ENCODE measurements at regions not wholly inside any gene's neighbourhood (a gene's known extent, or its start where the extent isn't known, plus 50 kb on each side); places are given as distances from the start of the nearest gene placed in this dataset.

GRCh38 chr11:128082574-128082973 is 504.8 kb downstream of the ETS1 start:
- Mint-ChIP-seq H3K27ac (ENCODE audit: unreplicated experiment) (no peak overlapping the region), H3K4me1 (ENCODE audit: low read depth, unreplicated experiment) (no peaks in the 10 kb centered on the region), H3K36me3 (ENCODE audit: low read depth, unreplicated experiment) (peaks cover 2% of the 10 kb centered on the region), H3K27me3 (ENCODE audit: low read depth, unreplicated experiment) (peaks cover 9% of the 10 kb centered on the region), H3K9me3 (ENCODE audit: unreplicated experiment) (peaks cover 4% of the 10 kb centered on the region), H3K4me3 (ENCODE audit: unreplicated experiment) (no peak overlapping the region)
- no peaks in the 10 kb centered on the region for H3K4me1 ChIP-seq (ENCODE audit: insufficient read depth, low read length)
- H3K36me3 ChIP-seq (ENCODE audit: insufficient read depth, low read length) = no peaks in the 10 kb centered on the region
- H3K27me3 ChIP-seq (ENCODE audit: insufficient read depth, low read length) = no peaks in the 10 kb centered on the region
- DNase-seq (ENCODE audit: low read depth) (no peak), FAIRE-seq (no peak)
- no peaks in the 10 kb centered on the region for H3K79me2 ChIP-seq (ENCODE audit: insufficient read depth, low read length)
- H3K4me2 ChIP-seq (ENCODE audit: low read length) = no peak overlapping the region
- H3K9ac ChIP-seq (ENCODE audit: low read length) = no peak overlapping the region
- TF ChIP-seq CTCF (IDR thresholded peaks at IDR 0.05; ENCODE audit: insufficient read depth, low read depth, low read length) = no peak
- TF ChIP-seq EZH2 (IDR thresholded peaks at IDR 0.05; ENCODE audit: insufficient read depth, low read length) = no peak
- no peak overlapping the region for H2AFZ ChIP-seq (ENCODE audit: low read depth, low read length)
- no peak overlapping the region for H3K27ac ChIP-seq (ENCODE audit: low read depth, low read length)
- no peak overlapping the region for H3K4me3 ChIP-seq (ENCODE audit: insufficient read depth, low read depth, low read length)
- peaks cover 4% of the 10 kb centered on the region for H3K9me3 ChIP-seq (ENCODE audit: insufficient read depth, low read depth, low read length)
- H4K20me1 ChIP-seq (ENCODE audit: insufficient read depth, low read length) = no peaks in the 10 kb centered on the region

GRCh38 chr11:128069665-128070064 is 517.7 kb downstream of the ETS1 start:
- H3K27me3 Mint-ChIP-seq (ENCODE audit: low read depth, unreplicated experiment) = no peaks in the 10 kb centered on the region
- no peaks in the 10 kb centered on the region for H3K79me2 ChIP-seq (ENCODE audit: insufficient read depth, low read length)
- H3K4me1 Mint-ChIP-seq (ENCODE audit: low read depth, unreplicated experiment) = no peaks in the 10 kb centered on the region
- no peaks in the 10 kb centered on the region for H4K20me1 ChIP-seq (ENCODE audit: insufficient read depth, low read length)
- H3K27ac ChIP-seq (ENCODE audit: low read depth, low read length) = no peak overlapping the region
- H3K9me3 ChIP-seq (ENCODE audit: insufficient read depth, low read depth, low read length) = no peaks in the 10 kb centered on the region
- no peaks in the 10 kb centered on the region for H3K4me1 ChIP-seq (ENCODE audit: insufficient read depth, low read length)
- H3K36me3 Mint-ChIP-seq (ENCODE audit: low read depth, unreplicated experiment) = no peaks in the 10 kb centered on the region
- H3K9me3 Mint-ChIP-seq (ENCODE audit: unreplicated experiment) = no peaks in the 10 kb centered on the region
- no peak overlapping the region for H2AFZ ChIP-seq (ENCODE audit: low read depth, low read length)
- no peak overlapping the region for H3K27ac Mint-ChIP-seq (ENCODE audit: unreplicated experiment)
- DNase-seq (ENCODE audit: low read depth) = no peak
- TF ChIP-seq CTCF (IDR thresholded peaks at IDR 0.05; ENCODE audit: insufficient read depth, low read depth, low read length) (no peak), EZH2 (IDR thresholded peaks at IDR 0.05; ENCODE audit: insufficient read depth, low read length) (no peak)
- H3K36me3 ChIP-seq (ENCODE audit: insufficient read depth, low read length) = no peaks in the 10 kb centered on the region
- H3K4me3 Mint-ChIP-seq (ENCODE audit: unreplicated experiment) = no peak overlapping the region
- H3K4me3 ChIP-seq (ENCODE audit: insufficient read depth, low read depth, low read length) = no peak overlapping the region
- H3K4me2 ChIP-seq (ENCODE audit: low read length) = no peak overlapping the region
- FAIRE-seq = no peak
- no peak overlapping the region for H3K9ac ChIP-seq (ENCODE audit: low read length)
- H3K27me3 ChIP-seq (ENCODE audit: insufficient read depth, low read length) = no peaks in the 10 kb centered on the region

- H3K27me3 ChIP-seq (ENCODE audit: insufficient read depth, low read length) = no peaks in the 10 kb centered on the region
Measured at GRCh38 chr11:128067780-128068179, 519.6 kb downstream of the ETS1 start.

More at GRCh38 chr11:128067780-128068179, 519.6 kb downstream of the ETS1 start:
- Histone ChIP-seq H3K9ac (ENCODE audit: low read length) (no peak overlapping the region), H3K79me2 (ENCODE audit: insufficient read depth, low read length) (no peaks in the 10 kb centered on the region), H3K4me2 (ENCODE audit: low read length) (no peak overlapping the region), H3K27ac (ENCODE audit: low read depth, low read length) (no peak overlapping the region), H3K4me1 (ENCODE audit: insufficient read depth, low read length) (no peaks in the 10 kb centered on the region), H3K4me3 (ENCODE audit: insufficient read depth, low read depth, low read length) (no peak overlapping the region), H3K36me3 (ENCODE audit: insufficient read depth, low read length) (no peaks in the 10 kb centered on the region), H3K9me3 (ENCODE audit: insufficient read depth, low read depth, low read length) (no peaks in the 10 kb centered on the region), H2AFZ (ENCODE audit: low read depth, low read length) (no peak overlapping the region), H4K20me1 (ENCODE audit: insufficient read depth, low read length) (no peaks in the 10 kb centered on the region)
- TF ChIP-seq EZH2 (IDR thresholded peaks at IDR 0.05; ENCODE audit: insufficient read depth, low read length) (no peak), CTCF (IDR thresholded peaks at IDR 0.05; ENCODE audit: insufficient read depth, low read depth, low read length) (no peak)
- FAIRE-seq = no peak
- DNase-seq (ENCODE audit: low read depth) = no peak
- Mint-ChIP-seq H3K4me3 (ENCODE audit: unreplicated experiment) (no peak overlapping the region), H3K36me3 (ENCODE audit: low read depth, unreplicated experiment) (no peaks in the 10 kb centered on the region), H3K9me3 (ENCODE audit: unreplicated experiment) (no peaks in the 10 kb centered on the region), H3K4me1 (ENCODE audit: low read depth, unreplicated experiment) (no peaks in the 10 kb centered on the region), H3K27ac (ENCODE audit: unreplicated experiment) (no peak overlapping the region), H3K27me3 (ENCODE audit: low read depth, unreplicated experiment) (no peaks in the 10 kb centered on the region)

Measured in astrocyte (in vitro differentiated cells and primary cell).